ENCODE measurements at regions not wholly inside any gene's neighbourhood (a gene's known extent, or its start where the extent isn't known, plus 50 kb on each side); places are given as distances from the start of the nearest gene placed in this dataset.
A peak's percentile ranks its signal among the peaks of the same experiment; 100 is the strongest.

GRCh38 chr6:150717419-150717818 is 117.7 kb downstream of the PLEKHG1 start:
- no peak for ATAC-seq

GRCh38 chr6:150719099-150719766 is 119.5 kb downstream of the PLEKHG1 start:
- no peaks in the 10 kb centered on the region for H3K9me3 ChIP-seq (ENCODE audit: low read length)
- DNase-seq, result peak; percentile 8
- H4K20me1 ChIP-seq (ENCODE audit: low read length), result no peaks in the 10 kb centered on the region
- H3K27ac ChIP-seq (ENCODE audit: low read length), result no peak overlapping the region
- no peaks in the 10 kb centered on the region for H3K9me2 ChIP-seq (replicated peaks; ENCODE audit: low read length)
- H3K9ac ChIP-seq (ENCODE audit: low read length), result no peak overlapping the region
- intact Hi-C loops (cut with micrococcal nuclease), result no loop called here
- TF ChIP-seq EZH2 (IDR thresholded peaks at IDR 0.05; ENCODE audit: low read length, unreplicated experiment), result no peak
- no peak for TF ChIP-seq EZH2phosphoT487 (IDR thresholded peaks at IDR 0.05; ENCODE audit: borderline replicate concordance, low read length)
- no peak for TF ChIP-seq CTCF (conservative IDR thresholded peaks at IDR 0.05; ENCODE audit: low read depth, low read length)
- POLR2A ChIA-PET (ENCODE audit: unreplicated experiment), result no interaction called here
- H3K4me1 ChIP-seq (ENCODE audit: insufficient read depth, low read length), result peaks cover 39% of the 10 kb centered on the region
- no peaks in the 10 kb centered on the region for H3K36me3 ChIP-seq (ENCODE audit: low read depth, low read length)
- no peaks in the 10 kb centered on the region for H3F3A ChIP-seq (ENCODE audit: low read length, unreplicated experiment)
- CTCF ChIA-PET, result interaction anchor here (0.6 kb wide), 1 partner anchor 299 kb away, joined by 3 read pairs; no protein-coding TSS in a partner anchor
- no TSS peak for BruUV-seq (replicated peaks)
- no peaks in the 10 kb centered on the region for H3K79me2 ChIP-seq (ENCODE audit: low read length)
- no peak overlapping the region for H3K4me3 ChIP-seq (ENCODE audit: low read length)
- H3K4me2 ChIP-seq (ENCODE audit: low read length), result no peak overlapping the region
- no peak for ATAC-seq
- H2AFZ ChIP-seq (ENCODE audit: low read length), result no peak overlapping the region
- no peaks in the 10 kb centered on the region for H3K27me3 ChIP-seq (ENCODE audit: low read length)

More at GRCh38 chr6:150717419-150717818, 117.7 kb downstream of the PLEKHG1 start:
- Histone ChIP-seq H4K20me1 (ENCODE audit: low read length) (no peaks in the 10 kb centered on the region), H3F3A (ENCODE audit: low read length, unreplicated experiment) (no peaks in the 10 kb centered on the region), H3K4me3 (ENCODE audit: low read length) (no peak overlapping the region), H3K9ac (ENCODE audit: low read length) (no peak overlapping the region), H3K9me3 (ENCODE audit: low read length) (no peaks in the 10 kb centered on the region), H3K27ac (ENCODE audit: low read length) (no peak overlapping the region), H3K36me3 (ENCODE audit: low read depth, low read length) (no peaks in the 10 kb centered on the region), H3K27me3 (ENCODE audit: low read length) (no peaks in the 10 kb centered on the region), H3K9me2 (replicated peaks; ENCODE audit: low read length) (no peaks in the 10 kb centered on the region), H3K4me1 (ENCODE audit: insufficient read depth, low read length) (peaks cover 25% of the 10 kb centered on the region), H3K4me2 (ENCODE audit: low read length) (no peak overlapping the region), H3K79me2 (ENCODE audit: low read length) (no peaks in the 10 kb centered on the region), H2AFZ (ENCODE audit: low read length) (no peak overlapping the region)
- POLR2A ChIA-PET (ENCODE audit: unreplicated experiment), result no interaction called here
- TF ChIP-seq EZH2phosphoT487 (IDR thresholded peaks at IDR 0.05; ENCODE audit: borderline replicate concordance, low read length) (no peak), EZH2 (IDR thresholded peaks at IDR 0.05; ENCODE audit: low read length, unreplicated experiment) (no peak), CTCF (conservative IDR thresholded peaks at IDR 0.05; ENCODE audit: low read depth, low read length) (no peak)
- CTCF ChIA-PET, result no interaction called here
- no TSS peak for BruUV-seq (replicated peaks)
- intact Hi-C loops (cut with micrococcal nuclease), result no loop called here
- DNase-seq, result peak; percentile 10

DNA sequence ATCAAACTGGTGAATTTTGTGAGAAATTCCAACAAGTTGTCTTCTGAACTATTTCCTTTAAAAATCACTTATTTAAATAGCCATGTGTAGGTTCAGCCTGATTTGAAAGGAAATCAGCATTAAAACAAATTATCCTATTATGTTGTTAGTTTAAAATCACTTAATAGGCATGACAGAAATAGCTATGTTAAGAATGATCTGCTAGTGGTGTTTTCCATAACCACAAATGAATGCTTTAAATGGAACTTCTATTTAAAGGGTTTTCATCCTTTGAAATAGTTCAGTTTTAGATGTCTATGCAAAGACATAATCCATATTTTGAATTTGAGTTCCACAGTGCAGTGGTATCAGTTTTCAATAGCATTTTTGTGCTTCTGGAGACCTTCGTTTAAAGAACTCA is 120.1 kb downstream of the PLEKHG1 start:
- CTCF ChIA-PET, result interaction anchor here (0.6 kb wide), 1 partner anchor 299 kb away, joined by 3 read pairs; no protein-coding TSS in a partner anchor
- Histone ChIP-seq H3F3A (ENCODE audit: low read length, unreplicated experiment) (no peaks in the 10 kb centered on the region), H3K9ac (ENCODE audit: low read length) (no peak overlapping the region), H3K27me3 (ENCODE audit: low read length) (no peaks in the 10 kb centered on the region), H3K36me3 (ENCODE audit: low read depth, low read length) (no peaks in the 10 kb centered on the region), H3K9me2 (replicated peaks; ENCODE audit: low read length) (no peaks in the 10 kb centered on the region), H3K9me3 (ENCODE audit: low read length) (no peaks in the 10 kb centered on the region), H2AFZ (ENCODE audit: low read length) (no peak overlapping the region), H3K27ac (ENCODE audit: low read length) (peak overlapping the region; percentile 88), H4K20me1 (ENCODE audit: low read length) (no peaks in the 10 kb centered on the region), H3K4me1 (ENCODE audit: insufficient read depth, low read length) (peaks cover 41% of the 10 kb centered on the region), H3K79me2 (ENCODE audit: low read length) (no peaks in the 10 kb centered on the region), H3K4me3 (ENCODE audit: low read length) (no peak overlapping the region), H3K4me2 (ENCODE audit: low read length) (peak overlapping the region; percentile 73; the same call in 1 of the 2 replicates)
- no peak for DNase-seq
- BruUV-seq (replicated peaks), result no TSS peak
- intact Hi-C loops (cut with micrococcal nuclease), result no loop called here
- TF ChIP-seq CTCF (conservative IDR thresholded peaks at IDR 0.05; ENCODE audit: low read depth, low read length) (no peak), EZH2phosphoT487 (IDR thresholded peaks at IDR 0.05; ENCODE audit: borderline replicate concordance, low read length) (no peak), EZH2 (IDR thresholded peaks at IDR 0.05; ENCODE audit: low read length, unreplicated experiment) (no peak)
- POLR2A ChIA-PET (ENCODE audit: unreplicated experiment), result no interaction called here
- ATAC-seq, result no peak

Measured in PC-3 (cell line).